Renal pelvis (tissue), 1 donor: ENCODE measurements at regions not wholly inside any gene's neighbourhood (a gene's known extent, or its start where the extent isn't known, plus 50 kb on each side); places are given as distances from the start of the nearest gene placed in this dataset.
"Not testable (repeated sequence)": the region's sequence is repeated elsewhere in the genome, so short reads cannot be mapped to it uniquely, and the experiment has no call there.

ENCODE experiments used
- DNase-seq: peaks from one replicate; pipeline ENCODE4 v3.0.0-alpha.2; 2013

- DNase-seq, result no peak
These were observed 226.8 kb downstream of the AEBP2 start for GRCh38 chr12:19666070-19666469.

GRCh38 chr12:19669793-19670192 lies 230.5 kb downstream of the AEBP2 start:
- DNase-seq, result no peak

GRCh38 chr12:19671695-19672094 lies 232.4 kb downstream of the AEBP2 start:
- peak; percentile 28 for DNase-seq

- DNase-seq, result no peak
These were observed 235.1 kb downstream of the AEBP2 start for GRCh38 chr12:19674437-19674836.

- DNase-seq, result no peak
These were observed 236.1 kb downstream of the AEBP2 start for GRCh38 chr12:19675361-19675760.

- DNase-seq, result not testable (repeated sequence)
These were observed 239.2 kb downstream of the AEBP2 start for GRCh38 chr12:19678501-19678900.

- DNase-seq, result no peak
These were observed 241.7 kb downstream of the AEBP2 start for GRCh38 chr12:19681007-19681406.

- no peak for DNase-seq
These were observed 244.1 kb downstream of the AEBP2 start for GRCh38 chr12:19683178-19683927.

- DNase-seq, result no peak
These were observed 248.1 kb downstream of the AEBP2 start for GRCh38 chr12:19687371-19687770.

- no peak for DNase-seq
These were observed 249.2 kb downstream of the AEBP2 start for GRCh38 chr12:19688532-19688931.

GRCh38 chr12:19689226-19689625 lies 249.9 kb downstream of the AEBP2 start:
- no peak for DNase-seq

GRCh38 chr12:19689801-19690472 lies 250.6 kb downstream of the AEBP2 start:
- no peak for DNase-seq

- no peak for DNase-seq
These were observed 252.8 kb downstream of the AEBP2 start for GRCh38 chr12:19692091-19692490.

- no peak for DNase-seq
These were observed 253.3 kb downstream of the AEBP2 start for GRCh38 chr12:19692566-19692965.

- no peak for DNase-seq
These were observed 255.3 kb downstream of the AEBP2 start for GRCh38 chr12:19694627-19695026.

- DNase-seq, result peak; percentile 10
These were observed 256.2 kb downstream of the AEBP2 start for GRCh38 chr12:19695244-19696098.

- no peak for DNase-seq
These were observed 261.7 kb downstream of the AEBP2 start for GRCh38 chr12:19700969-19701368.

- DNase-seq, result no peak
These were observed 265.7 kb downstream of the AEBP2 start for GRCh38 chr12:19704966-19705365.

- no peak for DNase-seq
These were observed 267.6 kb downstream of the AEBP2 start for GRCh38 chr12:19706936-19707335.

GRCh38 chr12:19707948-19708409 lies 268.7 kb downstream of the AEBP2 start:
- DNase-seq, result no peak

GRCh38 chr12:19709889-19710288 lies 270.6 kb downstream of the AEBP2 start:
- DNase-seq, result no peak
